Esophagus (tissue), 2 donors: ENCODE measurements at regions not wholly inside any gene's neighbourhood (a gene's known extent, or its start where the extent isn't known, plus 50 kb on each side); places are given as distances from the start of the nearest gene placed in this dataset.

Experiments
- H3K27ac ChIP-seq, 2 donors: one replicate each; pipeline ENCODE4 v1.5.1; 2013; ENCODE audit warnings: low read depth in 2 of 2, mild to moderate bottlenecking in 2 of 2, inconsistent platforms in 1 of 2, low read length in 1 of 2, moderate library complexity in 1 of 2
- H3K27me3 ChIP-seq, 2 donors: one replicate each; pipeline ENCODE4 v1.6.1; 2013; ENCODE audit warnings: low read length in 2 of 2, control low read depth in 1 of 2, mild to moderate bottlenecking in 1 of 2; ENCODE audit not compliant: insufficient read depth in 2 of 2, control insufficient read depth in 1 of 2
- H3K36me3 ChIP-seq, 2 donors: one replicate each; pipeline ENCODE4 v1.6.1; 2013; ENCODE audit warnings: low read length in 1 of 2; ENCODE audit not compliant: control insufficient read depth in 2 of 2, insufficient read depth in 2 of 2
- H3K4me1 ChIP-seq, 2 donors: one replicate each; pipeline ENCODE4 v1.6.1; 2013; ENCODE audit warnings: low read length in 1 of 2; ENCODE audit not compliant: control insufficient read depth in 2 of 2, insufficient read depth in 2 of 2
- H3K4me3 ChIP-seq, 2 donors: one replicate each; pipeline ENCODE4 v1.5.1; 2013; ENCODE audit warnings: low read length in 2 of 2, mild to moderate bottlenecking in 2 of 2, low read depth in 1 of 2, moderate library complexity in 1 of 2
- H3K9me3 ChIP-seq, 2 donors: one replicate each; pipeline ENCODE4 v1.6.1; 2013; ENCODE audit warnings: mild to moderate bottlenecking in 2 of 2, low read depth in 1 of 2, low read length in 1 of 2, moderate library complexity in 1 of 2; ENCODE audit not compliant: control insufficient read depth in 2 of 2, insufficient read depth in 1 of 2
- WGBS, 2 donors: extraction: QIAGEN DNeasy Blood & Tissue Kit; methylation state at CpG; one replicate each; pipeline ENCODE4 v1.1.7; 2013; 5-methylcytosine and 5-hydroxymethylcytosine counted together
- donor health status: healthy with polysubstance abuse.
- donor health status: Bipolar disorder and iron deficiency.

GRCh38 chr2:19747310-19748072, 154.3 kb downstream of the TTC32 start:
- H3K36me3 ChIP-seq: no peaks in the 10 kb centered on the region
- no peaks in the 10 kb centered on the region for H3K27me3 ChIP-seq
- no peak overlapping the region for H3K4me3 ChIP-seq
- no peaks in the 10 kb centered on the region for H3K4me1 ChIP-seq
- WGBS, 2 donors: 83 to 86% methylated on average over 10 of the region's 10 CpGs
- no peak overlapping the region for H3K27ac ChIP-seq
- no peaks in the 10 kb centered on the region for H3K9me3 ChIP-seq

DNA sequence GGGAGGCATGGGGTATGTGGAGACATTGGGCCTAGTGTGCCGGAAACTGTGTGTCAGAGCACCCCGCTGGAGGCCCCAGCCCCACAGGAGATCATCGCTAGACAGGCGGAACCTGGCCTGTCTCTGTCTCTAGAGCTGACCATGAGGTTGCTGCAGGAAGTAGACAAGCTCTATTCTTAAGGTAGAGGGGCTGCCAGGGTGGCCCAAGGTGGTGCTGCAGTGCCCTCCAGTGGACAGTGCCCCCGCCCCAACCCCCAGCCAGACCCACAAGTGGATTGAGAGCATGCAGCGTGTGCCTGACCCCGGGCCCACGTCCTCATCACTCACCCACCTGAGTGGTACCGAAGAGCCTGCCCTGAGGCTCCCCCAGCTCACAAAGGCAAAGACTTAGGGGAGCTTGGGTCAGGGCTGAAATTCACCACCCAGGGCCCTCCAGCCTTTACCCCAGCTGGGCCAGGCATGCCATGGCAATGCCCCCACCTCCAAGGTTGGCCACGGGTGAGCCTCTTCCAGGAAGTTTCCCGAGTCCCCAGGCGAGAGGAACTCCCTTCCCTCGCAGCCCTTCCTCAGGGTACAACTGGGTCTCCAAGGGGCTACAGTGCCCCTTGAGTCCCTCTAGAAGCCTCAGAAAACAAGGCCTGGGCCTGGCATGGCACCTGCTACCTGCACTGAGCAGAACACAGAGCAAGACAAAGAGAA, 155.0 kb downstream of the TTC32 start:
- no peak overlapping the region for H3K27ac ChIP-seq
- H3K27me3 ChIP-seq: no peaks in the 10 kb centered on the region
- H3K4me1 ChIP-seq: no peaks in the 10 kb centered on the region
- H3K4me3 ChIP-seq: no peak overlapping the region
- no peaks in the 10 kb centered on the region for H3K36me3 ChIP-seq
- H3K9me3 ChIP-seq: no peaks in the 10 kb centered on the region
- WGBS, 2 donors: 82 to 90% methylated on average over 13 of the region's 13 CpGs

DNA sequence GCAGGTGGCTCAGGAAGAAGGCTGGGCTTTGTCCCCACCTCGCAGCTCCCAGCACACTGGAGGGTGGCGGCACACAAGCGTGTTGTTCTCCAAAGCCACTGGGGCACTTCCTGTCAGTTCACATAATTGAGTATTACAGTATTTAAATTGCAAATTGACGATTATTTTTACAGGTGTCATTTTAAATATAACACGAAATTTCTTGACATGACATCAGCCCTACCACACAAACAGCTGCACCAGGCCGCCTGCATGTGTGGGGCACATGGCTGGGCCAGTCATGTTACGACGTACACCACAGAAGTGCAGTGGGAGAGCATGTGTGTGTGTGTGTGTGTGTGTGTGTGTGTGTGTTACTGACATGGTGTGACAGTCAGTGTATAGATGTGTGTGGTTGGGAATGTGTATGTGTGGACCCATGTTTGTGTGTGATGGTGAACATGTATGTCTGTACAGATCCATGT, 155.6 kb downstream of the TTC32 start:
- Histone ChIP-seq H3K27ac (no peak overlapping the region), H3K27me3 (no peaks in the 10 kb centered on the region), H3K36me3 (no peaks in the 10 kb centered on the region), H3K9me3 (no peaks in the 10 kb centered on the region), H3K4me1 (no peaks in the 10 kb centered on the region), H3K4me3 (no peak overlapping the region)
- 86 to 88% methylated on average over 8 of the region's 8 CpGs for WGBS, 2 donors

GRCh38 chr2:19745318-19746136, 156.3 kb downstream of the TTC32 start:
- Histone ChIP-seq H3K36me3 (no peaks in the 10 kb centered on the region), H3K9me3 (no peaks in the 10 kb centered on the region), H3K4me1 (no peaks in the 10 kb centered on the region), H3K27me3 (no peaks in the 10 kb centered on the region), H3K27ac (no peak overlapping the region), H3K4me3 (no peak overlapping the region)
- WGBS, 2 donors: 90% methylated on average over 17 of the region's 17 CpGs

GRCh38 chr2:19744456-19745199, 157.2 kb downstream of the TTC32 start:
- no peaks in the 10 kb centered on the region for H3K9me3 ChIP-seq
- no peaks in the 10 kb centered on the region for H3K4me1 ChIP-seq
- no peaks in the 10 kb centered on the region for H3K36me3 ChIP-seq
- no peaks in the 10 kb centered on the region for H3K27me3 ChIP-seq
- no peak overlapping the region for H3K27ac ChIP-seq
- H3K4me3 ChIP-seq: no peak overlapping the region
- 93 to 95% methylated on average over 8 of the region's 8 CpGs for WGBS, 2 donors

DNA sequence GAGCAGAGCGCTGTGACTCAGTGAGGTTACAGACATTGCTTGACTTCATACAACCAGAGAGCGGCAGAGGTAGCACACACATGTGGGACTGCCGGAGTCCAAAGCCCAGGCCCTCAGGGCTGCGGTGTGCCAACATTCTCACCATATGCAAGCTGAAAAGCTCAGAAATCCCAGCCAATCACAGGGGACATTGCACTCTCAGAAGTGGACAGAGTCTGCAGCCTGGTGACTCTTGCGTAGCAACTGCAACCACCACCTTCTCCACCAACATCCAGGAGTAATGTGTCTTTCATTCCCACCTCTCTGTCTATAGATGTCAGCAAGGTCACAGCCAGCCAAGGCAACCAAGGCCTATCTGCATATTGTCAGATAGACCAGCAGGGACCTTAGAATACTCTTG, 158.1 kb downstream of the TTC32 start:
- 94 to 97% methylated on average over 5 of the region's 5 CpGs for WGBS, 2 donors
- no peaks in the 10 kb centered on the region for H3K27me3 ChIP-seq
- no peaks in the 10 kb centered on the region for H3K36me3 ChIP-seq
- H3K4me3 ChIP-seq: no peak overlapping the region
- no peaks in the 10 kb centered on the region for H3K9me3 ChIP-seq
- no peak overlapping the region for H3K27ac ChIP-seq
- no peaks in the 10 kb centered on the region for H3K4me1 ChIP-seq

GRCh38 chr2:19742872-19743271, 158.9 kb downstream of the TTC32 start:
- no peaks in the 10 kb centered on the region for H3K9me3 ChIP-seq
- no peak overlapping the region for H3K4me3 ChIP-seq
- H3K27me3 ChIP-seq: no peaks in the 10 kb centered on the region
- 81 to 83% methylated on average over 2 of the region's 2 CpGs for WGBS, 2 donors
- peaks cover 0 to 2% of the 10 kb centered on the region in 2 donors for H3K4me1 ChIP-seq
- no peak overlapping the region for H3K27ac ChIP-seq
- no peaks in the 10 kb centered on the region for H3K36me3 ChIP-seq

DNA sequence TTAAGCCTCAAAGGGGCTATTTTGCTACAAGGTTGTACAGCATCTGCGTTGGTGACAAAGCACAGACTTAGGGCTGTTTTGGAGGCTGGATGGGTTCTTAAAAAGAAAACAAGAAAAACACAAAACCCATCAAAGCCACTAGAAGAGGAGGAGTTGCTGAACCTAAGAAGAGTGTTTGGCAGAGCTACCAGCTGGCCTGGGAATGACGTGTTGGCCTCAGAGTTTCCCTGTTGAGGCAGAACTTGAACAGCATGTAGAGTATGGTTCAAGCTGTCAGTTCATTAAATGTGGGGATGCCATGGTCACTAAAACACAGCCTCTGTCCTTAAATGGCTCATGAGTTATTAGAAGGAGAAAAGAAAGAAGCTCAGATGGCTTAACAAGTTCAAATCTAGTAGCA, 162.5 kb downstream of the TTC32 start:
- no peak overlapping the region for H3K4me3 ChIP-seq
- H3K27ac ChIP-seq: peak overlapping the region in 1 of 2 donors; percentile 29
- no peaks in the 10 kb centered on the region for H3K36me3 ChIP-seq
- no peaks in the 10 kb centered on the region for H3K9me3 ChIP-seq
- WGBS, 2 donors: 64 to 74% methylated on average over 2 of the region's 2 CpGs
- H3K27me3 ChIP-seq: no peaks in the 10 kb centered on the region
- peaks cover 0 to 2% of the 10 kb centered on the region in 2 donors for H3K4me1 ChIP-seq

DNA sequence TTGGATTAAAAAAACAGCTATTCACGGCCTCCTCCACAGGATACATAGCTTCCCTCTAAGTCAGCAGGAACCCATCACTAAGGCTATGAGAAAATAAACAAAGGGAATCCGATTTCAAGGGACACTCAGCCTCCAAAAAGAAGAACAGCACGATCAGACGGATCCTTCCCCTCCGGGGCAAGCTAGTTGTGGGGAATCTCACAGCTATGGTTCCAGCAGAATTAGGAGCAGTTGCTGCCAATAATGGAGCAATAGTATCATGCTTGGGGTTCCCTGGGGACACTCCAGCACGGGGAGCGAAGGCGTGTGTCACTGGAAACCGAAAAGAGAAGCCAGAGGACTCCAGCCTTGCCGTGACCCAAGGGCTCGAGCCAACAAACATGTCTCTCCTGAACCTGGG, 163.1 kb downstream of the TTC32 start:
- Histone ChIP-seq H3K27ac (peak overlapping the region; percentile 29 to 47), H3K27me3 (no peaks in the 10 kb centered on the region), H3K9me3 (no peaks in the 10 kb centered on the region), H3K36me3 (no peaks in the 10 kb centered on the region), H3K4me1 (peaks cover 0 to 2% of the 10 kb centered on the region in 2 donors), H3K4me3 (no peak overlapping the region)
- WGBS, 2 donors: 61 to 62% methylated on average over 11 of the region's 11 CpGs
